SK-N-SH (cell line): ENCODE measurements at regions not wholly inside any gene's neighbourhood (a gene's known extent, or its start where the extent isn't known, plus 50 kb on each side); places are given as distances from the start of the nearest gene placed in this dataset.

Experiments
- EZH2phosphoT487 ChIP-seq: fragments of 200-600 bp; sonication (generic); IDR thresholded peaks from 2 replicates; pipeline ENCODE4 v1.6.1; 2017; ENCODE audit warnings: low read depth, mixed run types, mild to moderate bottlenecking, antibody characterized with exemption, moderate library complexity, borderline replicate concordance
- FOXM1 ChIP-seq: IDR thresholded peaks from 2 replicates; pipeline ENCODE4 v1.4.0; 2012; ENCODE audit warnings: low read depth, mild to moderate bottlenecking
- NFIC ChIP-seq: IDR thresholded peaks from 2 replicates; pipeline ENCODE4 v1.4.0; 2012; ENCODE audit warnings: borderline replicate concordance
- NRF1 ChIP-seq: IDR thresholded peaks from 2 replicates; pipeline ENCODE4 v1.6.1; 2012; ENCODE audit warnings: low read depth, mild to moderate bottlenecking, low read length
- POLR2AphosphoS5 ChIP-seq: IDR thresholded peaks from 2 replicates; pipeline ENCODE4 v1.6.1; 2012; ENCODE audit warnings: low read depth, low read length
- RAD21 ChIP-seq: IDR thresholded peaks from 2 replicates; pipeline ENCODE4 v1.6.1; 2012; ENCODE audit warnings: mild to moderate bottlenecking, low read length
- SMC3 ChIP-seq: IDR thresholded peaks from 2 replicates; pipeline ENCODE4 v1.6.1; 2012; ENCODE audit warnings: low read depth, low read length, improper control_type of control experiment
- TAF1 ChIP-seq: IDR thresholded peaks from 2 replicates; pipeline ENCODE4 v1.6.1; 2012; ENCODE audit warnings: low read depth, mild to moderate bottlenecking, low read length, moderate library complexity, borderline replicate concordance
- YY1 ChIP-seq: IDR thresholded peaks from 2 replicates; pipeline ENCODE4 v1.4.0; 2012; ENCODE audit warnings: low read depth, mild to moderate bottlenecking
- TF ChIP-seq, protein P1 (sequence below): fragments of 200-600 bp; sonication (generic); IDR thresholded peaks from 2 replicates; pipeline ENCODE4 v1.6.1; 2017; ENCODE audit warnings: antibody characterized with exemption, mild to moderate bottlenecking, moderate library complexity

DNA sequence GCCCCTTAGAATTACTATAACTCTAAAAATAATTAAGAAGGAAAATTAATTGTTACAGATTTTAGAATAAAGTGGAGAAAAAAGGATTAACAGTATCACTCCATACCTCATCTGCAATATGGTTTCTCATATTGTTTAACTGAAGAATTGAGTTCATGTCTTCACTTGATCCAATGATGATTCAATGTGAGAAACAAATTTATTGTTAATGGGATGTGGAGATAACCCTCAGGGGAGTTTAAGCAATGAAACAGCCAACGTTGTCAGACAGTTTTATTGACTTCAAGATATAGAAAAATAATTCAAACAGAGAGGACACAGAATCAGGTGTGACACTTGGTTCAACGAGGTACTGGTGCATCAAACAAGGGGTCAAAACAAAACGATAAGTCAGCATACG is 665.2 kb upstream of the ACO1 start:
- TF ChIP-seq, protein P1, sequence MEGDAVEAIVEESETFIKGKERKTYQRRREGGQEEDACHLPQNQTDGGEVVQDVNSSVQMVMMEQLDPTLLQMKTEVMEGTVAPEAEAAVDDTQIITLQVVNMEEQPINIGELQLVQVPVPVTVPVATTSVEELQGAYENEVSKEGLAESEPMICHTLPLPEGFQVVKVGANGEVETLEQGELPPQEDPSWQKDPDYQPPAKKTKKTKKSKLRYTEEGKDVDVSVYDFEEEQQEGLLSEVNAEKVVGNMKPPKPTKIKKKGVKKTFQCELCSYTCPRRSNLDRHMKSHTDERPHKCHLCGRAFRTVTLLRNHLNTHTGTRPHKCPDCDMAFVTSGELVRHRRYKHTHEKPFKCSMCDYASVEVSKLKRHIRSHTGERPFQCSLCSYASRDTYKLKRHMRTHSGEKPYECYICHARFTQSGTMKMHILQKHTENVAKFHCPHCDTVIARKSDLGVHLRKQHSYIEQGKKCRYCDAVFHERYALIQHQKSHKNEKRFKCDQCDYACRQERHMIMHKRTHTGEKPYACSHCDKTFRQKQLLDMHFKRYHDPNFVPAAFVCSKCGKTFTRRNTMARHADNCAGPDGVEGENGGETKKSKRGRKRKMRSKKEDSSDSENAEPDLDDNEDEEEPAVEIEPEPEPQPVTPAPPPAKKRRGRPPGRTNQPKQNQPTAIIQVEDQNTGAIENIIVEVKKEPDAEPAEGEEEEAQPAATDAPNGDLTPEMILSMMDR, result no peak
- no peak for TF ChIP-seq FOXM1
- no peak for TF ChIP-seq TAF1
- TF ChIP-seq SMC3, result no peak
- TF ChIP-seq NRF1, result no peak
- no peak for TF ChIP-seq RAD21
- no peak for TF ChIP-seq POLR2AphosphoS5
- no peak for TF ChIP-seq EZH2phosphoT487
- no peak for TF ChIP-seq NFIC
- TF ChIP-seq YY1, result no peak
